Left lung (tissue), 4 donors: ENCODE measurements at regions not wholly inside any gene's neighbourhood (a gene's known extent, or its start where the extent isn't known, plus 50 kb on each side); places are given as distances from the start of the nearest gene placed in this dataset.

ENCODE experiments used
- ATAC-seq: fragments of 200-7000 bp; cut with Tn5 transposase; one replicate; pipeline ENCODE4 v1.9.1; 2020; ENCODE audit warnings: moderate library complexity
- DNase-seq, 4 donors: peaks; one replicate each; pipeline ENCODE4 v3.0.0-alpha.2; 2013 to 2020
- H3K27ac ChIP-seq, 2 donors: fragments of 200-600 bp; sonication (generic) in 1 of 2; one replicate each; pipeline versions ENCODE4 v1.5.0 to v1.8.0; 2020 to 2021
- H3K27me3 ChIP-seq, 2 donors: fragments of 200-600 bp; sonication (generic) in 1 of 2; one replicate each; pipeline versions ENCODE4 v1.5.0 to v1.8.0; 2020 to 2021
- H3K36me3 ChIP-seq, 2 donors: fragments of 200-600 bp; sonication (generic) in 1 of 2; one replicate each; pipeline versions ENCODE4 v1.5.0 to v1.8.0; 2020 to 2021
- H3K4me1 ChIP-seq, 2 donors: fragments of 200-600 bp; one replicate each; pipeline ENCODE4 v1.8.0; 2021
- H3K4me3 ChIP-seq, 2 donors: fragments of 200-600 bp; sonication (generic) in 1 of 2; one replicate each; pipeline versions ENCODE4 v1.5.0 to v1.8.0; 2020 to 2021; ENCODE audit warnings: mild to moderate bottlenecking in 1 of 2
- H3K9me3 ChIP-seq, 2 donors: fragments of 200-600 bp; sonication (generic) in 1 of 2; one replicate each; pipeline versions ENCODE4 v1.5.0 to v1.8.0; 2020 to 2021
- CTCF ChIP-seq, 2 donors: fragments of 200-600 bp; sonication (generic) in 1 of 2; IDR thresholded peaks; one replicate each; pipeline versions ENCODE4 v1.5.0 to v1.8.0; 2021; ENCODE audit warnings: antibody characterized with exemption in 2 of 2
- intact Hi-C, 2 donors: fragments of 100-400 bp; cut with DNase I; formaldehyde crosslinking; loops; one replicate each; pipeline versions ENCODE4 v1.11.2 to v1.14.2; 2022
- donor health status: DM: no; HTN: yes; CAD: no.
- donor health status: DM: no; HTN: no; CAD: no.

GRCh38 chr5:91252916-91253315 lies 130.2 kb downstream of the ARRDC3 start:
- ATAC-seq (no peak), DNase-seq (no peak)
- H3K27ac ChIP-seq = no peak overlapping the region

GRCh38 chr5:91245871-91246270 lies 137.2 kb downstream of the ARRDC3 start:
- no peak overlapping the region for H3K4me3 ChIP-seq
- intact Hi-C loops = no loop called here
- peaks cover 0 to 12% of the 10 kb centered on the region in 2 donors for H3K9me3 ChIP-seq
- H3K36me3 ChIP-seq = no peaks in the 10 kb centered on the region
- TF ChIP-seq CTCF (IDR thresholded peaks at IDR 0.05) = no peak
- no peak overlapping the region for H3K27ac ChIP-seq
- DNase-seq (no peak), ATAC-seq (no peak)
- no peaks in the 10 kb centered on the region for H3K4me1 ChIP-seq
- H3K27me3 ChIP-seq = no peaks in the 10 kb centered on the region

More at GRCh38 chr5:91252916-91253315, 130.2 kb downstream of the ARRDC3 start:
- H3K9me3 ChIP-seq = no peaks in the 10 kb centered on the region
- no peak for TF ChIP-seq CTCF (IDR thresholded peaks at IDR 0.05)
- H3K4me1 ChIP-seq = peaks cover 0 to 3% of the 10 kb centered on the region in 2 donors
- H3K36me3 ChIP-seq = no peaks in the 10 kb centered on the region
- no peaks in the 10 kb centered on the region for H3K27me3 ChIP-seq
- intact Hi-C loops = no loop called here
- no peak overlapping the region for H3K4me3 ChIP-seq

- Histone ChIP-seq H3K27ac (no peak overlapping the region), H3K27me3 (no peaks in the 10 kb centered on the region), H3K36me3 (no peaks in the 10 kb centered on the region), H3K9me3 (peaks cover 0 to 12% of the 10 kb centered on the region in 2 donors), H3K4me3 (no peak overlapping the region), H3K4me1 (no peaks in the 10 kb centered on the region)
- no peak for TF ChIP-seq CTCF (IDR thresholded peaks at IDR 0.05)
- intact Hi-C loops = no loop called here
- DNase-seq = no peak
- no peak for ATAC-seq
These were observed 138.1 kb downstream of the ARRDC3 start for GRCh38 chr5:91245074-91245452.

- no peak overlapping the region for H3K4me3 ChIP-seq
- DNase-seq (no peak), ATAC-seq (no peak)
- H3K27me3 ChIP-seq = no peaks in the 10 kb centered on the region
- intact Hi-C loops = no loop called here
- peaks cover 0 to 12% of the 10 kb centered on the region in 2 donors for H3K9me3 ChIP-seq
- no peaks in the 10 kb centered on the region for H3K4me1 ChIP-seq
- no peaks in the 10 kb centered on the region for H3K36me3 ChIP-seq
- TF ChIP-seq CTCF (IDR thresholded peaks at IDR 0.05) = no peak
- no peak overlapping the region for H3K27ac ChIP-seq
These were observed 138.6 kb downstream of the ARRDC3 start for GRCh38 chr5:91244380-91245073.

- Histone ChIP-seq H3K9me3 (peaks cover 0 to 12% of the 10 kb centered on the region in 2 donors), H3K4me1 (no peaks in the 10 kb centered on the region), H3K27me3 (no peaks in the 10 kb centered on the region), H3K27ac (no peak overlapping the region), H3K36me3 (no peaks in the 10 kb centered on the region), H3K4me3 (no peak overlapping the region)
- DNase-seq (no peak), ATAC-seq (no peak)
- intact Hi-C loops = no loop called here
- no peak for TF ChIP-seq CTCF (IDR thresholded peaks at IDR 0.05)
These were observed 139.3 kb downstream of the ARRDC3 start for GRCh38 chr5:91243852-91244251.
